ENCODE measurements at regions not wholly inside any gene's neighbourhood (a gene's known extent, or its start where the extent isn't known, plus 50 kb on each side); places are given as distances from the start of the nearest gene placed in this dataset.

GRCh38 chr2:2716771-2717170 is 385.7 kb upstream of the MYT1L start:
- H3K4me1 ChIP-seq (replicated peaks): no peaks in the 10 kb centered on the region
- no peaks in the 10 kb centered on the region for H3K27me3 ChIP-seq (replicated peaks)
- no peak overlapping the region for H3K4me3 ChIP-seq
- H3K27ac ChIP-seq: no peak overlapping the region
- DNase-seq (ENCODE audit: low read depth in 1 of 2, low spot score in 2 of 2): no peak
- peaks cover 3% of the 10 kb centered on the region; the same call in 1 of the 2 replicates for H3K9me3 ChIP-seq (replicated peaks)
- no peaks in the 10 kb centered on the region for H3K36me3 ChIP-seq

GRCh38 chr2:2715036-2715818 is 384.2 kb upstream of the MYT1L start:
- no peaks in the 10 kb centered on the region for H3K36me3 ChIP-seq
- H3K27me3 ChIP-seq (replicated peaks): no peaks in the 10 kb centered on the region
- H3K4me3 ChIP-seq: no peak overlapping the region
- no peak for DNase-seq (ENCODE audit: low read depth in 1 of 2, low spot score in 2 of 2)
- H3K27ac ChIP-seq: no peak overlapping the region
- no peaks in the 10 kb centered on the region for H3K4me1 ChIP-seq (replicated peaks)
- peaks cover 3% of the 10 kb centered on the region; the same call in 1 of the 2 replicates for H3K9me3 ChIP-seq (replicated peaks)

- H3K36me3 ChIP-seq: no peaks in the 10 kb centered on the region
- no peak for DNase-seq (ENCODE audit: low read depth in 1 of 2, low spot score in 2 of 2)
- H3K4me1 ChIP-seq (replicated peaks): no peaks in the 10 kb centered on the region
- H3K4me3 ChIP-seq: no peak overlapping the region
- no peaks in the 10 kb centered on the region for H3K9me3 ChIP-seq (replicated peaks)
- H3K27me3 ChIP-seq (replicated peaks): no peaks in the 10 kb centered on the region
- H3K27ac ChIP-seq: no peak overlapping the region
Measured at GRCh38 chr2:2714408-2714807, 383.3 kb upstream of the MYT1L start.

- Histone ChIP-seq H3K27me3 (replicated peaks) (no peaks in the 10 kb centered on the region), H3K9me3 (replicated peaks) (no peaks in the 10 kb centered on the region), H3K4me1 (replicated peaks) (no peaks in the 10 kb centered on the region), H3K4me3 (no peak overlapping the region), H3K27ac (no peak overlapping the region), H3K36me3 (no peaks in the 10 kb centered on the region)
- DNase-seq (ENCODE audit: low read depth in 1 of 2, low spot score in 2 of 2): no peak
Measured at GRCh38 chr2:2709431-2709770, 378.3 kb upstream of the MYT1L start.

GRCh38 chr2:2708575-2709430 is 377.7 kb upstream of the MYT1L start:
- H3K27ac ChIP-seq: no peak overlapping the region
- H3K4me1 ChIP-seq (replicated peaks): no peaks in the 10 kb centered on the region
- no peaks in the 10 kb centered on the region for H3K9me3 ChIP-seq (replicated peaks)
- H3K27me3 ChIP-seq (replicated peaks): no peaks in the 10 kb centered on the region
- no peaks in the 10 kb centered on the region for H3K36me3 ChIP-seq
- DNase-seq (ENCODE audit: low read depth in 1 of 2, low spot score in 2 of 2): no peak
- H3K4me3 ChIP-seq: no peak overlapping the region

- H3K4me1 ChIP-seq (replicated peaks): no peaks in the 10 kb centered on the region
- H3K27ac ChIP-seq: no peak overlapping the region
- no peak overlapping the region for H3K4me3 ChIP-seq
- H3K9me3 ChIP-seq (replicated peaks): no peaks in the 10 kb centered on the region
- DNase-seq (ENCODE audit: low read depth in 1 of 2, low spot score in 2 of 2): no peak
- H3K36me3 ChIP-seq: no peaks in the 10 kb centered on the region
- no peaks in the 10 kb centered on the region for H3K27me3 ChIP-seq (replicated peaks)
Measured at GRCh38 chr2:2707206-2707991, 376.3 kb upstream of the MYT1L start.

- H3K4me1 ChIP-seq (replicated peaks): no peaks in the 10 kb centered on the region
- DNase-seq (ENCODE audit: low read depth in 1 of 2, low spot score in 2 of 2): no peak
- H3K27me3 ChIP-seq (replicated peaks): no peaks in the 10 kb centered on the region
- no peaks in the 10 kb centered on the region for H3K36me3 ChIP-seq
- H3K4me3 ChIP-seq: no peak overlapping the region
- H3K9me3 ChIP-seq (replicated peaks): no peaks in the 10 kb centered on the region
- H3K27ac ChIP-seq: no peak overlapping the region
Measured at GRCh38 chr2:2706306-2706705, 375.2 kb upstream of the MYT1L start.

- no peak for DNase-seq (ENCODE audit: low read depth in 1 of 2, low spot score in 2 of 2)
- H3K4me3 ChIP-seq: no peak overlapping the region
- H3K36me3 ChIP-seq: no peaks in the 10 kb centered on the region
- no peaks in the 10 kb centered on the region for H3K9me3 ChIP-seq (replicated peaks)
- H3K27me3 ChIP-seq (replicated peaks): no peaks in the 10 kb centered on the region
- H3K4me1 ChIP-seq (replicated peaks): no peaks in the 10 kb centered on the region
- H3K27ac ChIP-seq: no peak overlapping the region
Measured at GRCh38 chr2:2705871-2706270, 374.8 kb upstream of the MYT1L start.

- Histone ChIP-seq H3K4me3 (no peak overlapping the region), H3K27me3 (replicated peaks) (no peaks in the 10 kb centered on the region), H3K9me3 (replicated peaks) (no peaks in the 10 kb centered on the region), H3K36me3 (no peaks in the 10 kb centered on the region), H3K4me1 (replicated peaks) (no peaks in the 10 kb centered on the region), H3K27ac (no peak overlapping the region)
- no peak for DNase-seq (ENCODE audit: low read depth in 1 of 2, low spot score in 2 of 2)
Measured at GRCh38 chr2:2704428-2705090, 373.5 kb upstream of the MYT1L start.

- Histone ChIP-seq H3K4me3 (no peak overlapping the region), H3K36me3 (no peaks in the 10 kb centered on the region), H3K27ac (no peak overlapping the region), H3K4me1 (replicated peaks) (no peaks in the 10 kb centered on the region), H3K27me3 (replicated peaks) (no peaks in the 10 kb centered on the region), H3K9me3 (replicated peaks) (no peaks in the 10 kb centered on the region)
- no peak for DNase-seq (ENCODE audit: low read depth in 1 of 2, low spot score in 2 of 2)
Measured at GRCh38 chr2:2703762-2704427, 372.8 kb upstream of the MYT1L start.

GRCh38 chr2:2703172-2703571 is 372.1 kb upstream of the MYT1L start:
- H3K27me3 ChIP-seq (replicated peaks): no peaks in the 10 kb centered on the region
- H3K4me3 ChIP-seq: no peak overlapping the region
- DNase-seq (ENCODE audit: low read depth in 1 of 2, low spot score in 2 of 2): no peak
- no peaks in the 10 kb centered on the region for H3K36me3 ChIP-seq
- no peak overlapping the region for H3K27ac ChIP-seq
- no peaks in the 10 kb centered on the region for H3K4me1 ChIP-seq (replicated peaks)
- H3K9me3 ChIP-seq (replicated peaks): no peaks in the 10 kb centered on the region

- Histone ChIP-seq H3K9me3 (replicated peaks) (no peaks in the 10 kb centered on the region), H3K4me3 (no peak overlapping the region), H3K36me3 (no peaks in the 10 kb centered on the region), H3K27me3 (replicated peaks) (no peaks in the 10 kb centered on the region), H3K27ac (no peak overlapping the region), H3K4me1 (replicated peaks) (no peaks in the 10 kb centered on the region)
- DNase-seq (ENCODE audit: low read depth in 1 of 2, low spot score in 2 of 2): no peak
Measured at GRCh38 chr2:2702385-2702784, 371.3 kb upstream of the MYT1L start.

GRCh38 chr2:2701813-2702212 is 370.7 kb upstream of the MYT1L start:
- H3K4me3 ChIP-seq: no peak overlapping the region
- no peaks in the 10 kb centered on the region for H3K4me1 ChIP-seq (replicated peaks)
- no peaks in the 10 kb centered on the region for H3K36me3 ChIP-seq
- no peaks in the 10 kb centered on the region for H3K9me3 ChIP-seq (replicated peaks)
- DNase-seq (ENCODE audit: low read depth in 1 of 2, low spot score in 2 of 2): no peak
- no peak overlapping the region for H3K27ac ChIP-seq
- no peaks in the 10 kb centered on the region for H3K27me3 ChIP-seq (replicated peaks)
